GM12875 (cell line): ENCODE measurements at regions not wholly inside any gene's neighbourhood (a gene's known extent, or its start where the extent isn't known, plus 50 kb on each side); places are given as distances from the start of the nearest gene placed in this dataset.

ENCODE experiments used
- H3K4me3 ChIP-seq: one replicate; pipeline ENCODE4 v1.5.1; 2011; ENCODE audit warnings: low read depth, low read length, control low read depth
- CTCF ChIP-seq: IDR thresholded peaks from 2 replicates; pipeline ENCODE4 v1.5.1; 2011; ENCODE audit warnings: low read depth, mild to moderate bottlenecking, control low read depth, inconsistent platforms, low read length, moderate library complexity, borderline replicate concordance; ENCODE audit not compliant: insufficient read depth

- H3K4me3 ChIP-seq, result no peak overlapping the region
- TF ChIP-seq CTCF, result no peak
Measured at GRCh38 chr13:110068176-110068473, 238.8 kb downstream of the COL4A1 start.

GRCh38 chr13:110067355-110068175 lies 239.4 kb downstream of the COL4A1 start:
- H3K4me3 ChIP-seq, result no peak overlapping the region
- TF ChIP-seq CTCF, result no peak

GRCh38 chr13:110065780-110066179 lies 241.2 kb downstream of the COL4A1 start:
- no peak for TF ChIP-seq CTCF
- H3K4me3 ChIP-seq, result no peak overlapping the region

- TF ChIP-seq CTCF, result no peak
- no peak overlapping the region for H3K4me3 ChIP-seq
Measured at GRCh38 chr13:110063490-110064421, 243.2 kb downstream of the COL4A1 start.

GRCh38 chr13:110062777-110063442 lies 244.0 kb downstream of the COL4A1 start:
- no peak for TF ChIP-seq CTCF

GRCh38 chr13:110062077-110062776 lies 244.7 kb downstream of the COL4A1 start:
- no peak for TF ChIP-seq CTCF
- no peak overlapping the region for H3K4me3 ChIP-seq

More at GRCh38 chr13:110062777-110063442, 244.0 kb downstream of the COL4A1 start:
- no peak overlapping the region for H3K4me3 ChIP-seq
